CD4-positive, alpha-beta T cell (primary cell): ENCODE measurements at regions not wholly inside any gene's neighbourhood (a gene's known extent, or its start where the extent isn't known, plus 50 kb on each side); places are given as distances from the start of the nearest gene placed in this dataset.

ENCODE experiments used
- ATAC-seq: fragments of 200-7000 bp; cut with Tn5 transposase; one replicate; pipeline ENCODE4 v1.10.0; 2022; ENCODE audit warnings: mild to moderate bottlenecking; ENCODE audit not compliant: poor library complexity
- CTCF ChIA-PET: fragments of 350-600 bp; sonication (Branson Sonifier 250); formaldehyde crosslinking; loops from one replicate; lab custom pipeline; 2021; ENCODE audit warnings: antibody characterized with exemption, inconsistent platforms; lab: Charles Lee
- POLR2A ChIA-PET: fragments of 350-600 bp; sonication (Branson Sonifier 250); formaldehyde crosslinking; loops from one replicate; lab custom pipeline; 2021; ENCODE audit warnings: antibody characterized with exemption, inconsistent platforms; lab: Charles Lee
- DNase-seq, 14 experiments: peaks; one replicate each; pipeline ENCODE4 v3.0.0-alpha.2; 2013 to 2020; ENCODE audit warnings: mixed read lengths in 2 of 14
- H3K27ac ChIP-seq, 2 donors: one replicate each; pipeline versions ENCODE4 v1.5.1 to v1.7.0; 2013; ENCODE audit warnings: low read length in 2 of 2, low read depth in 1 of 2, mild to moderate bottlenecking in 1 of 2
- H3K27me3 ChIP-seq, 2 experiments: 1 replicate in 1 of 2; 2 replicates in 1 of 2; pipeline versions ENCODE4 v1.6.1 to v1.7.0; 2013; ENCODE audit warnings: low read length in 2 of 2, control low read depth in 1 of 2, mild to moderate bottlenecking in 1 of 2, moderate library complexity in 1 of 2; ENCODE audit not compliant: insufficient read depth in 2 of 2, control insufficient read depth in 1 of 2
- H3K36me3 ChIP-seq: one replicate; pipeline ENCODE4 v1.6.1; 2013; ENCODE audit warnings: low read length, control low read depth; ENCODE audit not compliant: insufficient read depth
- H3K4me1 ChIP-seq: one replicate; pipeline ENCODE4 v1.6.1; 2013; ENCODE audit warnings: low read length, control low read depth; ENCODE audit not compliant: insufficient read depth
- H3K4me3 ChIP-seq: one replicate; pipeline ENCODE4 v1.5.1; 2013; ENCODE audit warnings: mild to moderate bottlenecking, low read length, moderate library complexity
- H3K9me3 ChIP-seq, 2 experiments: 1 replicate in 1 of 2; 2 replicates in 1 of 2; pipeline versions ENCODE4 v1.6.1 to v1.7.0; 2013; ENCODE audit warnings: low read length in 2 of 2, mild to moderate bottlenecking in 2 of 2, control low read depth in 1 of 2, moderate library complexity in 1 of 2; ENCODE audit not compliant: control insufficient read depth in 1 of 2, insufficient read depth in 1 of 2
- H3K27ac Mint-ChIP-seq: one replicate; pipeline ENCODE4 v1.8.0; 2020; ENCODE audit warnings: mixed read lengths
- H3K27me3 Mint-ChIP-seq: one replicate; pipeline ENCODE4 v1.8.0; 2021; ENCODE audit warnings: mixed read lengths
- H3K36me3 Mint-ChIP-seq: one replicate; pipeline ENCODE4 v1.8.0; 2021; ENCODE audit warnings: low read depth, mixed read lengths
- H3K4me1 Mint-ChIP-seq: one replicate; pipeline ENCODE4 v1.8.0; 2021; ENCODE audit warnings: low read depth, mixed read lengths
- H3K4me3 Mint-ChIP-seq: one replicate; pipeline ENCODE4 v1.8.0; 2020; ENCODE audit warnings: mild to moderate bottlenecking, mixed read lengths
- H3K9me3 Mint-ChIP-seq: one replicate; pipeline ENCODE4 v1.8.0; 2020; ENCODE audit warnings: mixed read lengths
- CTCF ChIP-seq: fragments of 200-600 bp; IDR thresholded peaks from one replicate; pipeline ENCODE4 v1.8.0; 2022; ENCODE audit warnings: antibody characterized with exemption, mild to moderate bottlenecking
- intact Hi-C, 2 experiments: fragments of 100-400 bp; cut with DNase I in 1 of 2; cut with micrococcal nuclease in 1 of 2; formaldehyde crosslinking; loops; one replicate each; pipeline versions ENCODE4 v1.15.1 to v1.9.0; 2023 to 2025; cut with DNase I, micrococcal nuclease

- POLR2A ChIA-PET: no interaction called here
- CTCF ChIA-PET: no interaction called here
- H3K9me3 ChIP-seq: no peaks in the 10 kb centered on the region
- Mint-ChIP-seq H3K27me3 (peaks cover 21% of the 10 kb centered on the region), H3K4me1 (no peaks in the 10 kb centered on the region), H3K9me3 (no peaks in the 10 kb centered on the region), H3K4me3 (no peak overlapping the region), H3K36me3 (no peaks in the 10 kb centered on the region), H3K27ac (no peak overlapping the region)
- no peaks in the 10 kb centered on the region for H3K4me1 ChIP-seq
- H3K36me3 ChIP-seq: no peaks in the 10 kb centered on the region
- no peak overlapping the region for H3K27ac ChIP-seq
- DNase-seq (no peak), ATAC-seq (no peak)
- intact Hi-C loops: no loop called here
- no peak overlapping the region for H3K4me3 ChIP-seq
- no peak for TF ChIP-seq CTCF
- H3K27me3 ChIP-seq: no peaks in the 10 kb centered on the region
These were observed 275.4 kb upstream of the SIX2 start for GRCh38 chr2:45284621-45284995.

- no peaks in the 10 kb centered on the region for H3K4me1 ChIP-seq
These were observed 274.7 kb upstream of the SIX2 start for GRCh38 chr2:45283764-45284620.

GRCh38 chr2:45282646-45283045 is 273.4 kb upstream of the SIX2 start:
- H3K9me3 ChIP-seq: no peaks in the 10 kb centered on the region
- H3K27me3 ChIP-seq: no peaks in the 10 kb centered on the region
- DNase-seq (no peak), ATAC-seq (no peak)
- POLR2A ChIA-PET: no interaction called here
- no peaks in the 10 kb centered on the region for H3K36me3 Mint-ChIP-seq
- intact Hi-C loops: no loop called here
- H3K27ac ChIP-seq: no peak overlapping the region
- H3K4me1 Mint-ChIP-seq: no peaks in the 10 kb centered on the region
- H3K36me3 ChIP-seq: no peaks in the 10 kb centered on the region
- no peak overlapping the region for H3K4me3 ChIP-seq
- H3K27me3 Mint-ChIP-seq: peaks cover 18% of the 10 kb centered on the region
- CTCF ChIA-PET: no interaction called here
- H3K9me3 Mint-ChIP-seq: no peaks in the 10 kb centered on the region
- no peak overlapping the region for H3K27ac Mint-ChIP-seq
- H3K4me3 Mint-ChIP-seq: no peak overlapping the region
- no peak for TF ChIP-seq CTCF
- no peaks in the 10 kb centered on the region for H3K4me1 ChIP-seq

More at GRCh38 chr2:45283764-45284620, 274.7 kb upstream of the SIX2 start:
- no peak for TF ChIP-seq CTCF
- intact Hi-C loops: no loop called here
- Histone ChIP-seq H3K27me3 (no peaks in the 10 kb centered on the region), H3K27ac (no peak overlapping the region), H3K4me3 (no peak overlapping the region), H3K36me3 (no peaks in the 10 kb centered on the region), H3K9me3 (no peaks in the 10 kb centered on the region)
- ChIA-PET CTCF (no interaction called here), POLR2A (no interaction called here)
- H3K4me3 Mint-ChIP-seq: no peak overlapping the region
- DNase-seq: no peak
- H3K27me3 Mint-ChIP-seq: peaks cover 22% of the 10 kb centered on the region
- H3K27ac Mint-ChIP-seq: no peak overlapping the region
- no peaks in the 10 kb centered on the region for H3K9me3 Mint-ChIP-seq
- no peaks in the 10 kb centered on the region for H3K4me1 Mint-ChIP-seq
- ATAC-seq: no peak
- no peaks in the 10 kb centered on the region for H3K36me3 Mint-ChIP-seq
